Smooth muscle cell of the brain vasculature (primary cell): ENCODE measurements at regions not wholly inside any gene's neighbourhood (a gene's known extent, or its start where the extent isn't known, plus 50 kb on each side); places are given as distances from the start of the nearest gene placed in this dataset.
A peak's percentile ranks its signal among the peaks of the same experiment; 100 is the strongest.

Source experiments
- DNase-seq: peaks from one replicate; pipeline ENCODE4 v3.0.0-alpha.2; 2012; ENCODE audit warnings: low read depth, low spot score

DNA sequence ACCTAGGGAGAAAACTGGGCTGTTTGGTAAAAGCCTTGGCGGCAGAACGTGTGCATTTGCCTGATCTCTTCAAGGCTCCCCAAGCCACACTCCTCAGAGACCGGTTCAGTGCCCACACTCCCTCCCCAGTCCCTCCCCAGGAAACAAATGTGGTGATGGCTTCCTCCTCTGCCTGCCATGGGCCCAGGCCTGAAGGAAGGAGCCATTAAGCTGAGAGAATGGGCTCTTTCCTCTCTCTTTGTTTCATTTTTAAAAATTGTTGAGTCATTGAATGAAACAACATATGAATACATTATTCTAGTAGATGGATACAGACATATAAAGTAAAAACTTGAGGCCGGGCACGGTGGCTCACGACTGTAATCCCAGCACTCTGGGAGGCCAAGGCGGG, 50.6 kb upstream of the YWHAQ start:
- no peak for DNase-seq

DNA sequence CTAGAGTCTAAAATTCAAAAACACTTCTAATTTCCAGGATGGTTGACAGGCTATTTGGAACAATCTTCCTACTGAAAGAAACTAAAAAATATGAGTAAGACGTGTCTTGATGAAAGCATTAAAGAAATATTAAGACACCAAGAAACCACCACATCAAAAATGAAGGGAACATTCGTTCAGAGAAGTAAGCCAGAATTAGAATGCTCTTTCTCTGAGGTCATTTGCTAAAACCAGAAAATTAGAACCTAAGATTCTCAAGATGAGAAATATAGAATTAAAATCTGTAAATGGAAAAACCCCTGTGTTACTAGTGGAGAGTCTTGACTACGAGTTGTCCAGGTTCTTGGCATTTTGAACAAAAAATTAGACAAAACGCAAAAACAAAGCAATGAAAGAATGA, 54.8 kb upstream of the YWHAQ start:
- no peak for DNase-seq

DNA sequence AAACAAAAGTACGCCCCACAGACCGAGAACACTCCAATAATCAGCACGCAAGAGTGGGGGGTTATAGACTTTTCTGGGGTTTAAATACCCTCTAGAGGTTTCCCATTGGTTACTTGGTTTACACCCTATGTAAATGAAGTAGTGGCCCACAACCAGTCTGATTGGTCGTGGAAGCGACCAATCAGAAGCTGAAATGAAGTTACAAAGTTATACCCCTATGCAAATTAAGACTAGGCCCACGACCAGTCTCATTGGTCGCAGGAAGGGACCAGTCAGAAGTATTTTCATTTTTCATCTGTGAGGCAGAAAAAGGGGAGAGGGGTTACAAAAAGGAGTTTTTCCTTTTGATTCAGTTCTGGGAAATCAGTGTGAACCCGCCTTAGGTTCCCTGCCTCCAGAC, 55.3 kb upstream of the YWHAQ start:
- no peak for DNase-seq

- DNase-seq = no peak
Observed at GRCh38 chr2:9690252-9690651, 59.5 kb upstream of the YWHAQ start.

DNA sequence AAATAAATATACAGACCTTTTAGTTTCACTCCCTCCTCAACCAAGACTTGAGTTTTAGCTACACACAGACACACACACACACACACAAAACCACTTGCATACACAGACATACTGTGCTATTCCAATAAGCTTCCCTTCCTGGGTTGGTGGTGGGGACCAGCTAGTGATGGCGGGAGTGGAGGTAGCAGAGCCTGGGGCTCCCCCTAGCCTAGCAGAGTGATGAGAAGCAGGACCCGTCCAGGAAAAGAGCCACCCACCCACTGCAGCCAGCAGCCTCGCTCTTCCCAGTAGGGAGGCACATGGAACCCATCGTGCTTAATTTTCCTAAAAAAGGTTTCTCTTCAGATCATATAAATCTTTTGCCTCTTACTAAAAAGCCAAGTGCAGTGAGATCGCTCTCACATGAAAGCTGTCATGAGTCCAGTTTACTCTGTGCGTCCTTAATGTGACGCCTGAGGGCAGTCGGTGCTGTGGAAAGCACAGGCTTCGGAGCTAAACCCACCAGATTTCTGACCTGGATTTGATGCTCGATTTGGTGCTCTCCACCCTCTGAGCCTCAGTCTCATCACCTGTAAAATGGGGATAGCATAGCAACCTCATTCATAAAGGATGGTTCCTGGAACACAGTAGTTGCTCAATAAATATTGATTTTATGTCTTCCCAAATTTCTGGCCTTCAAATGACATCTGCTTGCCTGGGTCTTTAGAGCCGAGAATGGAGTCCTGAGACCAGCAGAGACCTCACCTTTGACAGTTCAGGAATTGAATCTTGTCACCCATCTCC, 60.1 kb upstream of the YWHAQ start:
- no peak for DNase-seq

DNA sequence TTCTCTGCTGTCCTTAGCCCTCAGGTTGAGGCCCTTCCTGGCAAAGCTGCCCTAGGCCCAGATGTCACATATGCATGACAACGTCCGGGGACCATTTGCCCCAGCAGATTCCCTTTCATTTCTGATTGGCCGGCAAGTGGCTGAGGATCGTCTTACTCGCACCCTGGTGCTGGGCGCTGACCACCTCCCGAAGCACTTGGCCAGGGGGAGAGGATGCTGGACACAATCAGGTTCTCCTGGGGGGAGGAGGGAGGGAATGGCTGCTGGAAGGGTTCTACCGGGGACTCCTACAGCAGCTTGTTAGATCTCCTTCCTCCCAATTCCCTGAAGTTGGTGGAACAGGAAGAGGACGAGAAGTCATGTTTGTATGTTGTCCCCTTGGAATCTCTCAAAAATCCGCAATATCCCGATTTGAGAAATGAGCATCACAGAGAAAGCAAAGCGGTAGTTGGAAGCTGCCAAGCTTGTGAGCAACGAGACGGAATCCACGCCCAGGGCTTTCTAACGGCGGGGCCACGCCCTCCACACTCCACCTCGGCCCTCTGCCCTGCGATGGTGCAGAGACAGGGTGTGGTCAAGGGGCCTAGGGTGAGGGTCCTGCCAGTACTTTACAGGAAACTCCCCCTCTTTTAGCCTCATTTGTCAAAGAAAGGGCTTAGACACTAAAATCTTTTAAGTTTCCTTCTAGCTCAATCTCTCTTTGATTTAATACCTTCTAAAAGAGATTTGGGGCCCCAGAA, 61.8 kb upstream of the YWHAQ start:
- no peak for DNase-seq

DNA sequence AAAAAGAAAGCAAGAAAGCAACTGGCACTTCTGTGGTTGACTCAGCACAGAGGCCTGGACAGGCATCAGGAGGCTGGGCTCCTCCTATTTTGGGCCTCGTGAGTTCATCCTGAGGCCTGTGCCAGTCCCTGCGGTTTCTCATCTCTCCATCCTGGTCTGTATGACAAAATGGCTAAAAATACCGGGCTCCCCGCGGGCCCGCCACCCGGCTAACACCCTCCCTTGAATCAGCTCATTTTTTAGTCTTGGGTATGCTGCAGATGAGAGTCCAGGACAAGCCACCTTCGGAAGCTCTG, 62.3 kb upstream of the YWHAQ start:
- DNase-seq = no peak

DNA sequence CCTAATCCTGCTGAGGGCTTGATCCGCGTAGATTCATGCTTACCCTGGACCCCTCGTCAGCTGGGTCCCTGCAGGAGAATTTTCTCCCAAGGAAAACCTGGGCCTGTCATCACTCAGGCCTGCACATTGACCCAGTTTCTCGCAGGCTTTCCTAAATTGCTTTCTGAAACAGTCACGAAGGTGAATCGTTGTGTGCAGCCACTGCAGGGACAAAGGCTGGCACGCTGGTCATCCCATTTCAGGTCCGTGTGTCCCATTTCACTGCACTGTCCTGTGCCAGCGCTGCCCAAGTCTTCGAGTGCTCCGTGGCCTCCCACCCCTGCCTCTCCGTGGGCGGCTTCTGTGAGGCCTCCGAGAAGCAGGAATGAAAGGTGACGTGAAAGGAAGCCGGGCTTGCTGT, 62.8 kb upstream of the YWHAQ start:
- no peak for DNase-seq

- DNase-seq = no peak
Observed at GRCh38 chr2:9694661-9695234, 64.0 kb upstream of the YWHAQ start.

- no peak for DNase-seq
Observed at GRCh38 chr2:9695941-9696340, 65.1 kb upstream of the YWHAQ start.

DNA sequence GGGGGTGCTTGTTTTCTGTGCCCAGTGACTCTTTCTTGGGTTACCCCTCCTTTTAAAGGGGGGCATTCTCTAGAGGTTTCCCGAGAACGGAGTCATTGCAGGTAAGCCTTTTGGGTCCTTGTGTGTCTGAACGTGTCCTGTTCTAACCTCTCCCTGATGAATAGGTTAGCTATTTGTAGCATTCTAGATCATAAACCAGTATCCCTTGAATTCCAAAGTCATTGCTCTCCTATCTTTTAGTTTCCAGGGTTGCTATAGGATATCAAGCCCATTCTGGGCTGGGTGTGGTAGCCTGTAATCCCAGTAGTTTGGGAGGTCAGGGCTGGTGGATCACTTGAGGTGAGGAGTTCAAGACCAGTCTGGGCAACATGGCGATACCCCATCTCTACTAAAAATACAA, 65.9 kb upstream of the YWHAQ start:
- DNase-seq = no peak

DNA sequence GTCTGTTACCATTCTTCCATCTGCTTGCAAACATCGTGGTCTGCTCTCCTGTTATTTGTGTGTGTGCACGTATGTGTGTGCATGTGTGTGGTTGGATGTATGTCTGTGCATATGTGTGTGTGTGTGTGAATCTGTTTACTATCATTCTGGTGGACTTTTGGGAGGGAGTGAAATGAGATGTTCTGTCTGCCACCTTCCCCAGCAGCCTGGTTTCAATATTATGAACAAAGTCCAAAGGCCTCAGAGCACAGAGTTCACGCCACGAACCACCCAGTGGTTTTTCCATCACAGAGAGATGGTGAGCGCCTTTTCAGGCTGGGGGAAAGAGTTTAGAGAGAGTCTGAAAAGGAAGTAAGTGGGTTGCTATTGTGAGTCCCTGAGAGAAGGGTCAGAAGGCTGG, 67.1 kb upstream of the YWHAQ start:
- no peak for DNase-seq

DNA sequence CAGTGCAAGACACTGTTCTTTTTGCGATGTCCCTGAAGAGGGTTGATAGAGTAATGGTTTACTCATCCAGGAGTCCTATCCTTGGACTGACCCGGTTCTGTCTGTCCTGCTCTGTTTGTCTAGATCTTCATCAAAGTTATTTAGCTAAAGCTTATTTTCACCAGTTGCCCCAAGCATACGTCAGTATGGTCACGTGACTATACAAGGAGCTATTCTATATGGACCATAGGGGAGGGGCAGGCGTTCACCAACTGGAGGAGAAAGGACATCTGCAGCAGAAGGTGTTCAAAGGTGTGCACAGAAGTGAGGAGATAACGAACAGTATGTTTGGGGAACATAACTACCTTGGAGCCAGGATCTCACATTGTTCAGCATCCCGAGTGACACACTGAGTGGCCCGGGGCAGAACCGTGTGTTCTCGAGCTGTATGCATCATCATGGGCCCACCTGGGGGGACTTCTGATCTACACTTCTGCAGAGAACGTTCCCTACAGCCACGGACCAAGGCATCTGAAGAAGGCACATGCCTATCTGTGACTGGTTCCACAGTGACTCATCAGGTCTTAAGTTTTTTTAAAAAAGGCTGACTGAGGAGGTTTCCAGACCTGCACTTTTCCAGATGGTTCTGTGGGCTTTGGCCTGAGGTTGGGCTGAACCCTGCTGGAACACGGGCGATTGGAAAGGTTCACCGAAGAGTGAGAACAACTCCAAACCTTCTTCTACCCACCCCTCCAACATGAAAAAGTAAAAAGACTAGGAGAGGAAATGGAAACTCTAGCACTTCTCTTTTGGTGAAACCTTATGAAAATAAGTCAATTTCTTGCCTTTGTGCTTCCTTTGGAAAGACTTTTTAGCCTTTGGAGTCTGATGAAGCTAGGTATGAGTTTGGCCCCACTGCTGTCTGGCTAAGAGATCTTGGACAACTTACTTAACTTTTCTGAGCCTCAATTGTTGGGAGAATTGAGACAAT, 68.6 kb upstream of the YWHAQ start:
- DNase-seq = no peak

DNA sequence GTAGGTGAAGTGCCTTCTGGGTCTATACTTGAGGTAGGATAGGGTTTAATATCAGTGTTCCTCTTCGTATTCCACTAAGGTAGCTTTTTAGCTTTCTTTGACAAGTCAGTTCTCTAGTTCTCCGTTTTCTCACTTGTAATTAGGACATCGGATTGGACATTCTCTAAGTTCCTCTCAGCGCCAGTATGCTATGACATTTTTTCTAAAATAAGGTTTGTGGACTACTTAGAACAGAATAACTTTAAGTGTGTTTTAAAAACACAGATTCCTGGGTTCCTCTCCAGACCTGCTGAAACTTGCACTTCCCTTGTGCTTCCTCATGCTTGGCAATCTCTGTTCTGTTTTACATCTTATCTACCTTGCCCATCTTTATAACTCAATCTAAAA, 69.3 kb upstream of the YWHAQ start:
- no peak for DNase-seq

DNA sequence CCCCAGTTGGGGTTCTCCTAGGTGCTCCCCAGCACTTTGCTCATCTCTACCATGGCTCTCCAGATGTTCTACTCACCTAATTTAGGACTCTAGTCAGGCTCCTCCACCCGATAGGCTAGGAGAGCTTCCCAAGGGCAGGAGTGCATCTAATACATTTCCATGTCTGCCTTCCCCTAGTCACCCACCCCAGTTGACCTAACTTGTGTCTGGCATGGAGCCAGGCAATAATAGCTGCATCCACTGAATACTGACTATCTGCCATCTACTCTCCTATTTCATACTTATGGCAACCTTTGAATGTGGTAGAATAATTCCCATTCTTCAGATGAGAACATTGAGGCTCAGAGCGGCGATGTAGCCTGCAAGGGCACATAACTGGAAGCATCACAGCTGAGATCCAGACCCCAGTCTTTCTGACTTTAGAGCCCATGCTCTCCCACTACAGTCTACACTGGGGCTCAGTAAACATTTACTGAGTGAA, 71.8 kb upstream of the YWHAQ start:
- no peak for DNase-seq

DNA sequence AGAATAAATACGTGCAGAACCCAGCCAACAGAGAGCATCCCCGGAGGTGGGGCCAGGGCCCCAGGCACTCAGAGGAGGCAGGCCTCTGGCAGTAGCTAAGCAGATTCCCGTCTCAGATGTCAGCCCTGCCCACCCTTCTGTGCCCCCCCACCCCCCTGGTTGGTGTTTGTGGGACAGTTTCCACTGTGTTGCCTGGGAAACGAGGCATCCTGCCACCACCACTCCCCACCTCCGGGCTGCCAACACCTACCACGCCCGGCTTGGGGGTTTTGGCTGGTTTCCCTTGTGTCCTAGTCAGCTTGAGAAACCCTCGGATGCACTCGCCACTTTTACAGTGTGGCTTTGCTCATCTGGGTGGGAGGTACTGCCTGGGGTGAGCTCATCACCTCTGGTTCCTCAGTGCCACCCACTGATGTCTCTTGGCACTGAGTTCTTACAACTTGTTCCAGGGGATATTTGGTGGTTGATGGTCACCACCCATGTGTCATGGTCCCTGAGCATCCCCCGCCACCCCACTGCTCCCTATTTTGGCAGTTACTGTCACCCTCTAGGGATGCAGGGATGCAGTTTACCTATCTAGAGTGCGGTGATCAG, 72.4 kb upstream of the YWHAQ start:
- DNase-seq = peak; percentile 72

DNA sequence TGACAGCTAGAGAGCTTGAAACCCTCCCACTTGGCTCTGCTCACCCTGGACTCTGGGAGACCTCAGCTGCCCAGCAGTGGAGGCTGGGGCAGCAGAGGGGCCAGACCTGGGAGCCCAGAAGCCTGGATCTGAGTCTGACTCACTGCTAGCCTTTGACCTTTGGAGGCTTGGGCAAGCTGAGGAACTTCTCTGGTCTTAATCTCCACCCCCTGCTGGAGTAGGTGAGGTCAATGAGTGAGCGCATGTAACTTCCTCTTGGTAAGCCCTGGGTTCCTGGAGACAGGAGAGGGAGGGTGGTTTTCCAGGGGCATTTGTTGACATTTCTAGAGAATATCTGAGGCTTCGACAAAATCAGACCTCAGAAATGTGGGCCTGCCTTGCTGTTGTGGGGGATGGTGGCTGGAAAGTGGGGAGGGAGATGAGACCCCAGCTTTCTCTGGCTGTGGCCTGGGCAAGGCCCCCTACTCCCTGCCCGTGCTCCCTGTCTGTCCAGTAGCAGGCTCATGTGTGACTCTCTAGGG, 73.0 kb upstream of the YWHAQ start:
- peak; percentile 70 for DNase-seq

DNA sequence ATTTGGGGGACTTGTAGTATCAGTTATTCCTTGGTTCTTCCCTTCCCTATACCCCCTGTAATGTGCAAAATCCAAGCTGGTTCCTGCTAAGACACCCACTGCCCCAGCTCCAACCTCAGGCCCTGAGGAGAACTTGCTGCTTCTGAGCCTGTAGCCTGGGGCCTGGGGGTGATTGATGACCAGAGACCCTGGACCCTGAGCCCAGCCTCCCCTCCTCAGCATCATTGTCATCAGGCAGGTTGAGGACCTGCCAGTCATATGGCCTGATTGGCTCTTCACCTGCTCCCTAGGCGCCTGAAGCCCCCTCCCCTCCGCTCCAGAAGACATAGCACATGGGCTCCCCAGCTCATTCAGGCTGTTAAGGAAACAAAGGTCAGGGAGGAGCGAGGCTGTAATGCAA, 73.8 kb upstream of the YWHAQ start:
- no peak for DNase-seq

DNA sequence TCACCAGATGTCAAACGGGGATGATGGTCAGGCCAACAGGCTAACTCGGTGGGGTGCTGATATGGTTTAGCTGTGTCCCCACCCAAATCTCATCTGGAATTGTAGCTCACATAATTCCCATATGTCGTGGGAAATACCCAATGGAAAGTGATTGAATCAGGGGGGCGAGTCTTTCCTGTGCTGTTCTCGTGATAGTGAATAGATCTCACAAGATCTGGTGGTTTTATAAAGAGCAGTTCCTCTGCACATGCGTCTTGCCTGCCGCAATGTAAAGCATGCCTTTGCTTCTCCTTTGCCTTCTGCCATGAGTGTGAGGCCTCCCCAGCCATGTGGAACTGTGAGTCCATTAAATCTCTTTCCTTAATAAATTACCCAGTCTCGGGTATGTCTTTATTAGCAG, 74.4 kb upstream of the YWHAQ start:
- no peak for DNase-seq

DNA sequence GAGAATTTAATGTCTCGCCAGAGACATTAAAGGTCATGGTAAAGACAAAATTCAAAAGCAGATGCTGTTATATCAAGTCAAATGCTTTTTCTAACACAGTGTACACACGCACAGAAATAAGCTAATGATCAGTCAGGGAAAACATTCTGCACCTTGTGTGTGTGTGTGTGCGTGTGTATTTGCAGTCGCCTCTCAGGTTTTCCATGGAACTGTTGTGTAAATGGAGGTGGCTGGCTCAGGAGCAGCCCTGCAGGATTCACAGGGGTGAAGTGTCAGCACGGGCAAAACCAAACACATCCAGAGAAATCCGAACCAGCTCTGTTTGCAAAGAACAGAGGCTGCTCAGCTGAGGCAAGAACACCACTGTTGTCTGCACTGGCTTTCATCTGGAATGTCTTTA, 76.2 kb upstream of the YWHAQ start:
- DNase-seq = no peak

DNA sequence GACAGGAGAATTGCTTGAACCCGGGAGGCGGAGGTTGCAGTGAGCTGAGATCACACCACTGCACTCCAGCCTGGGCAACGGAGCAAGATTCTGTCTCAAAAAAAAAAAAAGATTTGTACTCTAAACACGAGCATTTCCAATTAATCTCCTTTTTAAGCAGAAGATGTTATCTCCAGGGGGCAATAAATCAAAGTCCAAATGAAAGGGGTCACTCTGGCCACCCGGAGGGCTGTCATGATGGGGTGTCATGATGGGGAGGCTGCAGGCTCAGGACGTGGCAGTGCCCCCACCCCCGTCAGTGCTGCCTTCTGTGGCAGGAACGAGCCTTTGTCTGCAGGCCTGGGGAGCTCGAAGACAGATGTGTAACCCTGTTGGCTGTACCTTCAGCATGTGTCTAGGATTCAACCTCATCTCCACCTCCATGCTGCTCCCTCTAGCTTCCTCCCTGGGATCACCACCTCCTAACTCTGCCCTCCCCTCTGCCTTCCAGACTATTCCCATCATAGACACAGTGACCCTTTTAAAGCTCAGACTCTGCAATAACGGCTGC, 76.9 kb upstream of the YWHAQ start:
- no peak for DNase-seq
